ENCODE measurements at regions not wholly inside any gene's neighbourhood (a gene's known extent, or its start where the extent isn't known, plus 50 kb on each side); places are given as distances from the start of the nearest gene placed in this dataset.

DNA sequence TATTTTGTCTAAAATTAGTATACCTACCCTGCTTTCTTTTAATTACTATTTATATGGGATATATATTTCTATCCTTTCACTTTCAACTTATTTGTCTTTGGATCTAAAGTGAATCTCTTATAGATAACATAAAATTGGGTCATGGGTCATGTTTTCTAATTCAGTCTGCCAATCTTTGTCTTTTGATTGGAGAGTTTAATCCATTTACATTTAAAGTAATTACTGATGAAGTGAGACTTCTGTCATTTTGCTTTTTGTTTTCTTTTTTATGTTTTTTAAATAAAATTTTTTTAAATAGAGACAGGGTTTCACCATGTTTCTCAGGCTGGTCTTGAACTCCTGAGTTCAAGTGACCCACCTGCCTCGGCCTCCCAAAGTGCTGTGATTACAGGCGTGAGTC is 50.5 kb upstream of the PRDM1 start:
- H3K79me2 ChIP-seq (ENCODE audit: low read depth), result no peaks in the 10 kb centered on the region
- H3K27me3 ChIP-seq (ENCODE audit: insufficient read depth, low read depth), result no peaks in the 10 kb centered on the region
- H2AFZ ChIP-seq, result no peak overlapping the region
- H4K20me1 ChIP-seq (ENCODE audit: insufficient read depth), result no peaks in the 10 kb centered on the region
- BruUV-seq (replicated peaks), result no TSS peak
- no peaks in the 10 kb centered on the region for H3K36me3 ChIP-seq (ENCODE audit: low read depth)
- H3K9me2 ChIP-seq (ENCODE audit: insufficient read depth), result no peaks in the 10 kb centered on the region
- ChIA-PET CTCF (no interaction called here), POLR2A (ENCODE audit: unreplicated experiment) (no interaction called here)
- no peak for DNase-seq
- TF ChIP-seq, protein P1, sequence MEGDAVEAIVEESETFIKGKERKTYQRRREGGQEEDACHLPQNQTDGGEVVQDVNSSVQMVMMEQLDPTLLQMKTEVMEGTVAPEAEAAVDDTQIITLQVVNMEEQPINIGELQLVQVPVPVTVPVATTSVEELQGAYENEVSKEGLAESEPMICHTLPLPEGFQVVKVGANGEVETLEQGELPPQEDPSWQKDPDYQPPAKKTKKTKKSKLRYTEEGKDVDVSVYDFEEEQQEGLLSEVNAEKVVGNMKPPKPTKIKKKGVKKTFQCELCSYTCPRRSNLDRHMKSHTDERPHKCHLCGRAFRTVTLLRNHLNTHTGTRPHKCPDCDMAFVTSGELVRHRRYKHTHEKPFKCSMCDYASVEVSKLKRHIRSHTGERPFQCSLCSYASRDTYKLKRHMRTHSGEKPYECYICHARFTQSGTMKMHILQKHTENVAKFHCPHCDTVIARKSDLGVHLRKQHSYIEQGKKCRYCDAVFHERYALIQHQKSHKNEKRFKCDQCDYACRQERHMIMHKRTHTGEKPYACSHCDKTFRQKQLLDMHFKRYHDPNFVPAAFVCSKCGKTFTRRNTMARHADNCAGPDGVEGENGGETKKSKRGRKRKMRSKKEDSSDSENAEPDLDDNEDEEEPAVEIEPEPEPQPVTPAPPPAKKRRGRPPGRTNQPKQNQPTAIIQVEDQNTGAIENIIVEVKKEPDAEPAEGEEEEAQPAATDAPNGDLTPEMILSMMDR (conservative IDR thresholded peaks at IDR 0.05), result no peak
- intact Hi-C loops (cut with micrococcal nuclease; ENCODE audit: unreplicated experiment), result no loop called here
- no peak overlapping the region for H3K4me2 ChIP-seq
- H3K27ac ChIP-seq, result no peak overlapping the region
- H3F3A ChIP-seq (ENCODE audit: insufficient read depth, low read depth), result 0 out of 2 replicates have a peak, but pooled peaks cover 4% of the 10 kb centered on the region
- no peak overlapping the region for H3K4me3 ChIP-seq
- H3K4me1 ChIP-seq (replicated peaks; ENCODE audit: insufficient read depth), result no peaks in the 10 kb centered on the region
- no peaks in the 10 kb centered on the region for H3K9me3 ChIP-seq (ENCODE audit: insufficient read depth, low read depth)

DNA sequence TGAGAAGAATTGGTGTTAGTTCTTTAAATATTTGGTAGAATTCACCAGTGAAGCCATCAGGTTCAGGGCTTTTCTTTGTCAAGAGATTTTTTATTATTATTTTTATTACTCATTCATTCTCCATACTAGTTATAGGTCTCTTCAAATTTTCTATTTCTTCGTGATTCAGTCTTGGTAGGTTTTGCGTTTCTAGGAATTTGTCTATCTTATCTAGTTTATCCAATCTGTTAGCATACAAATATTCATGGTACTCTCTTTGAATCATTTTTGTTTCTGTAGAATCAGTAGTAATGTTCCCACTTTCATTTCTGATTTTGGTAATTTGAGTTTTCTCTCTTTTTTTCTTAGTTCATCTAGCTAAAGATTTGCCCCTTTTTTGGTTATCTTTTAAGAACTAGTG is 52.3 kb upstream of the PRDM1 start:
- Histone ChIP-seq H4K20me1 (ENCODE audit: insufficient read depth) (no peaks in the 10 kb centered on the region), H3K9me2 (ENCODE audit: insufficient read depth) (no peaks in the 10 kb centered on the region), H3K4me2 (no peak overlapping the region), H2AFZ (no peak overlapping the region), H3F3A (ENCODE audit: insufficient read depth, low read depth) (0 out of 2 replicates have a peak, but pooled peaks cover 4% of the 10 kb centered on the region), H3K9me3 (ENCODE audit: insufficient read depth, low read depth) (no peaks in the 10 kb centered on the region), H3K79me2 (ENCODE audit: low read depth) (no peaks in the 10 kb centered on the region), H3K4me1 (replicated peaks; ENCODE audit: insufficient read depth) (no peaks in the 10 kb centered on the region), H3K27me3 (ENCODE audit: insufficient read depth, low read depth) (no peaks in the 10 kb centered on the region), H3K4me3 (no peak overlapping the region), H3K36me3 (ENCODE audit: low read depth) (no peaks in the 10 kb centered on the region), H3K27ac (no peak overlapping the region)
- POLR2A ChIA-PET (ENCODE audit: unreplicated experiment), result interaction anchor here (0.6 kb wide), 1 partner anchor 10 kb away, joined by 9 read pairs; no protein-coding TSS in a partner anchor
- intact Hi-C loops (cut with micrococcal nuclease; ENCODE audit: unreplicated experiment), result no loop called here
- no peak for DNase-seq
- no peak for TF ChIP-seq EZH2 (IDR thresholded peaks at IDR 0.05; ENCODE audit: low read depth)
- CTCF ChIA-PET, result interaction anchor here (0.7 kb wide), 1 partner anchor 14 kb away, joined by 4 read pairs; no protein-coding TSS in a partner anchor
- no TSS peak for BruUV-seq (replicated peaks)

DNA sequence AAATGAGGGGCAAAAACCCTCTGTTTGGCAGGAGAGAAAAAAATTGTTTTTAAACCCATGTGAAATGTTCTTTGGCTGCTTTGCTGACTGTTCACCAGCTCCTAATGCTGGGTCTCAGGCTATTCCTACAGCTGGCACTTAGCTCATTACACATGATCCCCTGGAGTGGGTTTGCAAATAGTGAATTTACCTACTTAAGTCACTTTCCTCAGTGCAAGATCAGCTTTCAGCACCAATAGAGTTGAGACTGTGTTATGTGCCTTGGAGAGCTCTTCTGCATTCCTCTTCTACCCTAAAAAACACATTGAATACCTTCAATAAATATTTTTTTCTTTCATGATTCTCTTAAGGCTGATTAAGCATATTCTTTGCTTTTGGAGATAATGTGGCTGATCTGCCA is 58.4 kb upstream of the PRDM1 start:
- intact Hi-C loops (cut with micrococcal nuclease; ENCODE audit: unreplicated experiment), result no loop called here
- ChIA-PET CTCF (no interaction called here), POLR2A (ENCODE audit: unreplicated experiment) (no interaction called here)
- no peaks in the 10 kb centered on the region for H3K9me2 ChIP-seq (ENCODE audit: insufficient read depth)
- no peaks in the 10 kb centered on the region for H3K4me1 ChIP-seq (replicated peaks; ENCODE audit: insufficient read depth)
- H3K79me2 ChIP-seq (ENCODE audit: low read depth), result no peaks in the 10 kb centered on the region
- no TSS peak for BruUV-seq (replicated peaks)
- no peaks in the 10 kb centered on the region for H3F3A ChIP-seq (ENCODE audit: insufficient read depth, low read depth)
- no peak overlapping the region for H3K4me3 ChIP-seq
- no peak for DNase-seq
- no peaks in the 10 kb centered on the region for H3K27me3 ChIP-seq (ENCODE audit: insufficient read depth, low read depth)
- no peak for TF ChIP-seq EZH2 (IDR thresholded peaks at IDR 0.05; ENCODE audit: low read depth)
- TF ChIP-seq, protein P1 (conservative IDR thresholded peaks at IDR 0.05), result no peak
- H2AFZ ChIP-seq, result no peak overlapping the region
- no peaks in the 10 kb centered on the region for H4K20me1 ChIP-seq (ENCODE audit: insufficient read depth)
- H3K36me3 ChIP-seq (ENCODE audit: low read depth), result no peaks in the 10 kb centered on the region
- H3K9me3 ChIP-seq (ENCODE audit: insufficient read depth, low read depth), result no peaks in the 10 kb centered on the region
- no peak overlapping the region for H3K27ac ChIP-seq
- H3K4me2 ChIP-seq, result no peak overlapping the region

All from PC-9 (cell line).